Forelimb muscle (tissue), 1 donor: ENCODE measurements at regions not wholly inside any gene's neighbourhood (a gene's known extent, or its start where the extent isn't known, plus 50 kb on each side); places are given as distances from the start of the nearest gene placed in this dataset.
"Not testable (repeated sequence)": the region's sequence is repeated elsewhere in the genome, so short reads cannot be mapped to it uniquely, and the experiment has no call there.

ENCODE experiments used
- DNase-seq: peaks from one replicate; pipeline ENCODE4 v3.0.0-alpha.2; 2013; ENCODE audit warnings: low read depth

DNA sequence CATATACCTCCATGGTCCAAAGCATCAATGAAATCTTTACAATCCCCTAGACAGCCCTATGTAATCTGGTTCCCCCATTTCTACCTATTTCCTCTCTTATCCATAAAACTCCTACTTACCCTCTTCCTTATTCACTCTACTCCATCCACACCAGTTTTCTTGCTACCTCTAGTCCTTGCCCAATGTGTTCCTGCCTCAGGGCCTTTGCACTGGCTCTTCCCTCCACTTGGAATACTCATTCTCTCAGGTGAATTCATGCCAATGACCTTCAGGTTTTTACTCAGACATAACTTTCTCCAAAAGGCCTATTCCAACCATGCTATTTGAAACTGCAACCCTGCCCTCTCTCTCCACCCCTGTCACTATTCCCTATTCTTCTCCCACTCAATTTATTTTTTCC is 138.7 kb upstream of the KRR1 start:
- DNase-seq, result no peak

DNA sequence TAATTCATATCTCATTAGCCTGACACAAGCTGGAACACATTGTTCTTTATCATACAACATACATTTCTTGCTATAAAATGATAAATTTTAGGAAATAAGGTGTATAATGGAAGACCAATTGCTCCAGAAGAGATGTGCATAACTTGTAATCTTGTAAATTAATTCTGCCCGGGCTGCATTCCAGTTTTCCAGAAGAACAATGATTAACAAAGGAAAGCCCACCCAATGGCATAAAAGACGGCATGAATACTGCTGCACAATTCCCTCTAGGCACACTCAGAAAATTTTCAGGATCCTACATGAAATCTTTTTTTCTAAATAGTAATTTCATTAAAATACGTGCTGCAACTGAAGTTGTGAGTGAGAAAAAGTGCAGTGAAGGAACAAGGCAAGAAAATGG is 137.4 kb upstream of the KRR1 start:
- no peak for DNase-seq

DNA sequence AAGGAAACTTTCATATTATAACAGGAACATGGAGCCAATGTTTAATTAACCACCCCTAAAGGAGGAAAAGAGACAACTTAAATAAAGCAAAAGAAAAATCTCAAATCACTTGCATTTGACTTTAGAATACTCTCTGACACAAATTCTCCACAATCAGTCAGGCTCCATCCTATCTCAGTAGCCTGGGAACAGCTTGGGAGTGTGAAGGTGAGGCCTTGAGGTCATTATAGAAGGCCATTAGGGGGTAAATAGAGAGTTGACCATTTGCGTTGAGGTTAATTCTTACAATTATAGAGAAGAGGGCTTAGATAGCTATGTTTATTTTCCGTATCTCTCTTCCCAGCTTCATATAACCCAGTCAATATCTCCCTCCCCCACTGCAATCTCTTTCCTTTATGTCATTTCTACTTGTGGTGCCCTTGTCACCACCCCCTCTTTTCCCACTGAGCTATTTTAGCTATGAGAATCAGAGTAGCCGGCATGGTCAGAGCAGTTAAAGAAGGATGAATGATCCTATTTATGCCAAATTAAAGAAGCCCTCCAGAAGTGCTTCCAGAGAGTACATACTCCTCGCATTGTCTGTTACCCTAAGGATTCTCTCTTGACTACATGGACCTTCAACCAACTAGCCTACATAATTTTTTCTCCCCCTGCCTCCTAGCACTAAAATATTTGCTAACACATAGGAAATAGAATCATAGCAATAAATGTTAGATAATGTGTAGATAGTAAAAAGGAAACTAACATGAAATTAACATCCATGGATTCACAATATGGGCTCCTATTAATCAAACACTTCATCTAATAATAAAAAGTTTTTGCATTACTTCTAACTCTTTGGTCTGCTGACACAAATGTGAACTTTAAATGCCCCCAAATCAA is 135.2 kb upstream of the KRR1 start:
- no peak for DNase-seq

DNA sequence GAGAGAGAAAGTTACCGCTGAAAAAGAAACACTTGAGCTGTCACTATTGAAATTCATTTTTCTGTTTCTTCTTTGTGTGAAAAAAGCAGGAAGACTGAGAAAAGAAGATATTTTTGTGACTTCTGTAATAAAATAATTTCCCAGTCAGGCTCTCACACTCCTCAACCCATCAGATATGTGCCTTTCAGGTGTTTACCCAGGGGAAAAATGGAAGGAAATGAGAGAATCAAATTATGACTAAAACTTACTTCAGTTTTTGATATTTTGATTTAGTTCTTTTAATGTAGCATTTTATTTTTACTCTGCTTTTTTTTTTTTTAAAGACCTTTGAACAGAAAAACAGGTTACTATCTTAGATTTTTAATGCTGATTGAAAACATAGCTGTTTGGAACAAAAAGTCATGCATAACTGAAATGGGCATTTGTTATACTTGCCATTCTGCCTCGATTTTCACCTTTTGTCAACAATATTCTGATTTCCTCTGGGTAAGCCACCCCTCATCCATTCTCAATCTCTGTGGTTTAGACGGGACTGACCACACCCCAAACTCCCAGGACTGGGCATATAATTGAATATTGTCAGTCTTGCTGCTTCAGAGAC is 133.2 kb upstream of the KRR1 start:
- DNase-seq, result no peak

DNA sequence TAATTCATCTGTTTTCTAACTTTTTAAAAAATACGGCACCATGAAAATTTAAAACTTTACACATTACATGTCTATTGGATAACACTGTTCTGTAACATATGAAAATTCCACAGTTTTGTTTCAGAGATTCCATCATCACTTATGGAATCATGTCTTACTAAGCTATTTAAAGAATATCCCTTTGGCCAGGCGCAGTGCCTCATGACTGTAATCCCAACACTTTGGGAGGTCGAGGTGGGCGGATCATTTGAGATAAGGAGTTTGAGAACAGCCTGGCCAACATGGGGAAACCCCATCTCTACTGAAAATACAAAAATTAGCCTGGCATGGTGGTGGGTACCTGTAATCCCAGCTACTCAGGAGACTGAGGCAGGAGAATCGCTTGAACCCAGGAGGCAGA is 131.7 kb upstream of the KRR1 start:
- not testable (repeated sequence) for DNase-seq

DNA sequence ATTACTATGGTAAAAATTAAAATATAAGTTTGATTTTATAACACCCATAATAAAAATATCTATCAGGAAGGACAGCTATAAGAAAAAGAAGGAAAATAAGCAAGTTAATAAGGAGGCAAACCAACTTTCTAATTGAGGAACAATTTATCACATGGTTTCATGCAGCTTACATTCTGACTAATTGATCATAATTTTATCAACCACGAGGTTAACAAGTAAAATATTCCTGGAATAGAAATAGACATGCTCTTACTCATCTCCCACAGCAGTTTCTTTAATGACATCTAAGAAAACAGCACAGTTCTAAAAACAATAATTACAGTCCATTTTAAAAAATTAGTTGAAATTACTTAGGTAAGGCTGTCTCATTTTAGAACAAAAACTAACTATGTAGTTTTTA is 130.8 kb upstream of the KRR1 start:
- DNase-seq, result no peak

DNA sequence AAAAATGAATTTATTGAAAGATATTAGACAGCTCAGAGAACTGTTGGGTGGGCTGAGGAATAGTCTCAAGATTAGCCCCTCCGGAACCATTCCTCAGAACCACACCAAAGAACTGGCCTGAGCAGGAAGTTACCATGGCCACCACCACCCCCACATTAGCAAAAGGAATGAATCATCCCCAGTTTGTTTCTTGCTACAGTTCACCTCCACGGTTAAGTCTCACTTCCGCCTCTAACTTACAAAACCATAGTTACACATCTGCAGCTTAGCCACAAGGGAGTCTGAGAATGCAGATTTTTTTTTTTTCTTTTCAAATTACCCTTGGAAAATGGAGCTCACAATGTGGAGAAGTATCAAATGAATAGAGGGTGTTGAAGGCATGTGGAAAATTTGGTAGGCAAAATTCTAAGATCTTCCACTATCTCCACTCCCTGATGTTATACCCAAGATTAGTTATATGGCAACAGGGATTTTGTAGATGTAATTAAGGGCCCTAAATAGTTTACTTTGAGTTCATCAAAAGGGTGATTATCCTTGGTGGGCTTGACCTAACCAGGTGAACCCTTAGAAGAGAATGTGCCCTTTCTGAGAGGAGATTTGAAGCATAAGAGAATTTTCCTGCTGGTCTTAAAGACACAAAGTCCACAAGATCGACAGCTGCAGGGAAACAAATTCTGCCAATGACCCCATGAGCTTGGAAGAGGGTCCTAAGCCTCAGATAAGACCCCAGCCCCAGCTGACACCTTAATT is 129.8 kb upstream of the KRR1 start:
- DNase-seq, result no peak

DNA sequence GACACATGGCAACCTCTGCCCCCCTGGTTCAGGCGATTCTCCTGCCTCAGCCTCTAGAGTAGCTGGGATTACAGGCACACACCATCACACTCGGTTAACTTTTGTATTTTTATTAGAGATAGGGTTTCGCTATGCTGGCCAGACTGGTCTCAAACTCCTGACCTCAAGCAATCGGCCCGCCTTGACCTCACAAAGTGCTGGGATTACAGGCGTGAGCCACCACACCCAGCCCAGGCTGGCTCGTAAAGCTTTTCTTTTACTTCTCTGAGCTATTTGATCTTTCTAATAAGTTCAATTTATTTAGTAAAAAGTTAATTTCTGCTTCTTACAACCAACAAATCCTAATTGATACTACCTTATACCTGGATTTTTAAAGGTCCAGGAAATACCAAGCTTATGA is 127.4 kb upstream of the KRR1 start:
- DNase-seq, result no peak

DNA sequence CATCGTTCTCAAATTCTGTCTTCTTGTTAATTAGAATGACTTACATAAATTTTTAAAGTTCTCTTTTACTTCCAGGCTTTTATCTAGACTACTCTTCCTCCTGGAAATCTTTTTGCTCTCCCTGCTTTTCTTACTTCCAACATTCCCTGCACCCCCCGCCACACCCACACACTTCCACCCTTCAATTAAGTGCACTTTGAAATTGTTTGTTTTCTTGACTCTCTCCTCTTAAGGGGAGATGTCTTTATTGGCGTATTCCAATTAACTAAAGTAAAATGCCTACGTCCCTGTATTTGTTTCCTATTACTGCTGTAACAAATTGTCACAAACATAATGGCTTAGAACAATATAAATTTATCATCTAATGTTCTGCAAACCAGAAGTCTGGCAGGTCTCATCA is 125.2 kb upstream of the KRR1 start:
- DNase-seq, result no peak

DNA sequence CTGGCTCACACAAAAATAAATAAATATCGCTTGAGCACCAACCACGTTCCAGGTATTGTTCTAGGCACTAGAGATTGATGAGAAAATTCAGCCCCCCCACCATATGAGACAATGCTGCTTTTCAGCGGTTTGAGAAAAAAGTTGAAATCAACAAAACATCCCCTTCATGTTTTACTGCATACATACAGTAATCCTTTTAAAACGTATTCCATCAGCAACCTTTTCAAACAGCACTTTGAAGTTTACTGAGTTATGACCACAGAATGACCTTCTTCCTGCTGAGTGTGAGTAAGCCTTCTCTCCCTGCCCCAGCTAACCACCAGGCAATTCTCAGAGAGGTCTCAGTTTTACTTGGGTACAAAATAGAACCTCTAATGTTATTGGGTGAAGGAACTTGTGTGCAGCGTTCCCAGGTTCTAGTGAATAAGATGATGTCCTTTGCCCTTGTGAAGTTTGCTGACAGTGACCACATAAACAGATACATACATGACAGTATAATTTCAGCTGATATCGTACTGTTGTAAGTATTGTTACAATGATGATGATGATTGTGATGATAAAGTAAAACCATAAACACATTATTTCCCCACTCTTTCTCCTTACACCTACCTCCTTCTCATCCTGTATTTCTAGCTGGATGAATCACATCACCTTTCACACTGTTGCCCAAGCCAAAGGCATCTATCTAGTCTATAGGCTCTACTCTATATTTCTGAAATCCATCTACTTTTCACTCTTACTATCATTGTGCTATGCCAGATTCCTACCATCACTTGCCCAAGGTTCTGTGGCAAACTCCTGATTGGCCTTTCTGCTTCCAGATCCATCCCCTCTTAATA is 124.4 kb upstream of the KRR1 start:
- DNase-seq, result no peak

DNA sequence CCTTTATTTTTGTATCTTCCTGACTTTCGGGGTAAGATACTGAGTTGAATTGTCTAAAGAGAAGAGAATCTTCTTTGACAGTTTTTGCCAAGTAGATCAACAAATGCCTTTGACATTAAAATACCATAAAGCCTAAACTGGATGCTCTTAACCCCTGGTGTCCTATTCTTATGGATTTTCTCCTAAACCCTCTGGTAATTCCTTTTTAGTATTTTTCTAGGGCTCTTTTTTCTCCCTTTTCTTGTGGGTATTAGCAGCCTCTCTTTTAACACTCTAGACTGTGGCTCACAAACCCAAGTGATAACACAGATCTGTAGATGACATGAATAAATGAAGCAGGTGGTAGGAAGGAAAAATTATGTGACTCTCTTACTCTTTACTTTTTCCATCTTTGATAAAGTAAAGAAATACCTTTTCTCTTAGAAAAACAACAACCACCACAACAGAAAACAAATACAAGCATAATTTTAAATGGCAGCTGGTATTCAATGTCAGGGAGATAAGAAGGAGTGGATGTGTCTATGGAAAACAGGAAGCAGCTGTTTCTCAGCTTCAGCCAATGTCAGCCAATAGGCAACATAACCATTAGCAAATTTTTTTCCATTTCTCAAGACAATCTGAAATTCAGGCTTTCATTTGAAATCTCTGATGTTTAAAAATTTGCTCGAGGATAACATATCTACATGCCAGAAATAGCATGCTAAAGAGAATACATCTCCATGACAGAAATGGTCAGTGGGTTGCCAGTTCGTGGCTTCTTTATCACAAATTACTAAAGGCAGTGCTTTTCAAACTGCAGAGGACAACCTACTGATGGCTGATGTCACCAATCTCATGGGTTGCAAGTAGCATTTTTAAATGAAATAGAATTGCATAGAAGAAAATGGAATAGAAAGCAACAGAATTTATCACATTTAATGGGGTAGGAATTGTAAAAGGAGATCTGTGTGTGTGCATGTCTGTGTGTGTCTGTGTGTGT is 123.1 kb upstream of the KRR1 start:
- DNase-seq, result no peak

DNA sequence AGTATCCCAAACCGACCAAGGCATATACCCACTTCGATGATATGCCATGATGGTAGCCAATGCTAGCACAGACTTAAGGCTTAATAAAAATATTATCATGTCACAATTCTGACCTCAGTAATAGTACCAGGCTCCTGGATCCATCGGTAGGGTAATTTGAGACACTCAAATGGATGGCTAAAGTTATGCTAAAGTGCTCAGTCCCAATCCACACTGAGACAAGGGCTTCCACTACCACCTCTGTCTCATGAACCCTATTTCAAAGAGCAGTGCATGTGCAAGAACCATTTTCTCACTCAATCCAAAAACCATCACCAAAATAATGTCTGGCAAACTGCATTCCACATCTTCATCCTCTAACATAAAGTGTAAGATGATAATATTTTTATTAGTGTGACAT is 122.4 kb upstream of the KRR1 start:
- no peak for DNase-seq

DNA sequence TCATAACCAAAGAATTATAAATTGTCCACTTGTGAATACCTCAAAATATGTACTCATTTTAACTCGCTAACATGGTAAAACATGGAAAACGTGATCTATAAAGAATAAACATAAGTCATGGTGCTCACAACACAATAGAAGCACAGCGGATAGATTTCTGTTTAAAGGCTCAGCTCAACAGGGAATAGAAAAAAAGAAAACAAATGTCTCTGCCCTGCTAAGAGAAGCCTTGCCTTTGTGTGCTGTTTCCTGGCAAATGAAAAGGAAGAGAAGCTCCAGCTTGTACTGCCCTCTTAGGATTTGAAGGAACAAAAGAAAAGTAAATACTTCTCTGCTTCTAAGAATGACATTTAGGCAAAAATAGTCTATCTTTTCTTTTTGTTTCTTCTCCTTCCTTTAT is 121.0 kb upstream of the KRR1 start:
- DNase-seq, result no peak

DNA sequence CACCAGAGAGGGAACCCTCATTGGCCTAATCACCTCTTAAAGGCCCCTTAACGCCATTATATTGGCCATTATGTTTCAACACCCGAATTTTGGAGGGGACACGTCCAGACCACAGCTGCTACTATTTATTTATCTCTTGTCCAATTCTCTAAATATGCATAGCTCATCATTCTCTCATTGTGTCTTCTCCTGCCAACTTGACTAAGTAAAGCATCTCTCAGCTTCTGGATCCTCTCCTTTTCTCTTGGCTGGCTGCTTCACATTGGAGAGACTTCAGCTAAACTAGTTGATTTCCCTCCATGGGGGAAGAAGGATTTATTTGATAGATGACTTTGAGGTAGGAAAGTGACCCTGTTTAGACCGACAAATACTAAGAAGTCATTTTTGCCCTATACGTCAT is 120.4 kb upstream of the KRR1 start:
- peak; percentile 48 for DNase-seq

DNA sequence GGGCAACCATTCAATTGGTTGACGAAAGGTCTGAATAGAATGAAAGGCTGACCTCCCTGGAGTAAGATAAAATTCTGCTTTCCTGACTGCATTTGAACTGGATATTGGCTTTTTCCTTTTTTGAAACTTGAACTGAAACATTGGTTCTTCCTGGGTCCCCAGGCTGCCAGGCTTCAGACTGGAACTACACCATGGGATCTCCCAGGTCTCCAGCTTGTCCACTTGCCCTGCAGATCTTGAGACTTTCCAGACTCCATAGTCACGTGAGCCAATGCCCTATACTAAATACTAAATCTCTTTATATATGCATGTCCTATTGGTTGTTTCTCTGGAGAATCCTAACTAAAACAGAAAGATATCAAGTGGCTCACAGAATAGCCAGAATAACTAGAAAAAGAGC is 118.7 kb upstream of the KRR1 start:
- DNase-seq, result no peak

DNA sequence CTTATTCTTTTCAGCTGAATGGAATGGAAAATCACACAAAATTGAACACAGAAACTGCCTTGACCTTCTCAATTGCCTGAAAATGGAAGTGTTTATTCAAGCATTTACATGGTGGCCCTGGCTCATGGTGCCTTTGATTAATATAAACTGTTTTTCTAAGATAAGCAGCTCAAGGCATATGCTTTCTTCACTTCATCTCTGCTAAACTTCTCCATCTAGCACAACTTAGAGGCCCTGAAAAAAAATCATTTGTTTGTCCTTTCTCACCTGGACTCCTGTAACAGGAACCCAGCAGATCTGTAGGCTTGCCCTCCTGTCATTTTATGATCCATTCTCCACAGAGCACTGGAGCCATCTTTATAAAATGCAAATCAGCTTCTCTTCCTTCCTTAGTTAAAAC is 117.5 kb upstream of the KRR1 start:
- no peak for DNase-seq

DNA sequence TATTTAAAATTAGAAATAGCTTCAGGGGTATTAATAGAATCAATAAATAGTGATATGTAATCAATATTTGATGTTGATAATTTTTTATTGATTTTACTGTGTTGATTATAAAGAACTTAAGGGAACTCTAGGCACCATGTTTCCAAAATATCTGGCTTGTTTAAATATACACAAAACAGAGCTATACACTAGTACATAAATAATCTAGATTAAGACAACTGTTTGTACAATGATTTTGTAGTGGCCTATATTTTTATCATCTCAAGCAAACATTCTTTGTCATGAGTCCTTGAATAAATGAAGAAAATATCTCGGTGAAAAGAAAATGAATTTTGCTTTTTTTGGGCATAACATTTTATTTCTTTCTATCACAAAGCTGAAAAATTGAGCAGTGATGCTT is 117.1 kb upstream of the KRR1 start:
- DNase-seq, result no peak

DNA sequence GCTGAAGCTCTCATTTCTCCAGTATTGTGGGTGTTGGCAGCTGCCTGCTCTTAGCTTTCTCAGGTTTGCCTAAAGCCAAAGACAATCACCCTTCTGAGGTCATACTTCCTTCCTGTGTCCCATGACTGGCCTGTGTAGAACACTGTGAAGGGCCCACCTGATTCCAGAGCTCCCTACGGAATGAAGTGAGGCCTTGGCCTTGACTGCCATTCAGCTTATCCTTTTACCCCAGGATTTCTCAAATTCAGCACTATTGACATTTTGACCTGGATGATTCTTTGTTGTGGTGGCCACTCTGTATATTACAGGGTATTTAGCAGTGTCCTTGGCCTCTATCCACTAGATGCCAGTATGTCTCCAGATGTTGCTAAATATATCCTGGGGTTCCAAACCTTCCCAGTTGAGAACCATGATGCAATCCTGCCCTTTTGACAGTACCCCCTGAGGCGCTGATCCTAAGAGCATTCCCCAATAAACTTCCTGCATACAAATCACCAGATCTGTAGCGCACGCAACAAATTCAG is 112.3 kb upstream of the KRR1 start:
- no peak for DNase-seq

DNA sequence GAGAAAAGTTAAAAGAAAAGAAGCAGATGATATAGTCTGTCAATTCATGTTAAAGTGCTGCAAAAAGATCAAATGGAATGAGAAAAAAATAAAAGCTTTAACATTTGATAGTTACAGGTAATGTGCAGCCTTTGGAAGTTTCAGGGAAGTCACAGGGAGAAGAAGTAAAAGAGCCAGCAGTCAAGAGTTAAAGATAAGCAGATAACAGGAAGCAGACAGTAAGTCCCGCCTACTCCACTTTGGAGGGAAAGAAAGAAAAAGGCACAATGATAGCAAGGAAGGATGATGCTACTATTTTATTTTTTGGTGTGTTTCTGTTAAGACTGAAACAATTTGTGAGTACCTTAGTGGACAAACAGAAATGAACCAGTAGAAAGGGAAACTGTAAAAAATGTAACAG is 111.1 kb upstream of the KRR1 start:
- DNase-seq, result no peak

DNA sequence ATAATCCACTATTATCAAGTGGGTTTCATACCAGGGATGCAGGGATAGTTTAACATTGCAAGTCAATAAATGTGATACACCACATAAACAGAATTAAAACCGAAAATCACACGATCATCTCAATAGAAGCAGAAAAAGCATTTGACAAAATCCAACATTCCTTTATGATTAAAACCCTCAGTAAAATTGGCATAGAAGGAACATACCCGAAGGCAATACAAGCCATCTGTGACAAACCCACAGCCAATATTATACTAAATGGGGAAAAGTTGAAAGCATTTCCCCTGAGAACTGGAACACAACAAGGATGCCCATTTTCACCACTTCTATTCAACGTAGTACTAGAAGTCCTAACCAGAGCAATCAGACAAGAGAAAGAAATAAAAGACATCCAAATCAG is 103.0 kb upstream of the KRR1 start:
- not testable (repeated sequence) for DNase-seq

DNA sequence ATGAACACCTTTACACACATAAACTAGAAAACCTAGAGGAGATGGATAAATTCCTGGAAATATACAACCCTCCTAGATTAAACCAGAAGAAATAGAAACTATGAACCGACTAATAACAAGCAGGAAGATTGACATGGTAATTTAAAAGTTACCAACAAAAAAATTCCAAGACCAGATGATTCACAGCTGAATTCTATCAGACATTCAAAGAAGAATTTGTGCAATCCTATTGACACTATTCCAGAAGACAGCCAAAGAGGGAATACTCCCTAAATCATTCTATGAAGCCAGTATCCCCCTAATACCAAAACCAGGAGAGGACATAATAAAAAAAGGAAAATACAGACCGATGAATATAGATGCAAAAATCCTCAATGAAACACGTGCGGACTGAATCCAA is 102.6 kb upstream of the KRR1 start:
- no peak for DNase-seq
